HuH-7 (cell line): ENCODE measurements at regions not wholly inside any gene's neighbourhood (a gene's known extent, or its start where the extent isn't known, plus 50 kb on each side); places are given as distances from the start of the nearest gene placed in this dataset.

Source experiments
- DNase-seq: peaks from one replicate; pipeline ENCODE4 v3.0.0; 2011; ENCODE audit warnings: low spot score

DNA sequence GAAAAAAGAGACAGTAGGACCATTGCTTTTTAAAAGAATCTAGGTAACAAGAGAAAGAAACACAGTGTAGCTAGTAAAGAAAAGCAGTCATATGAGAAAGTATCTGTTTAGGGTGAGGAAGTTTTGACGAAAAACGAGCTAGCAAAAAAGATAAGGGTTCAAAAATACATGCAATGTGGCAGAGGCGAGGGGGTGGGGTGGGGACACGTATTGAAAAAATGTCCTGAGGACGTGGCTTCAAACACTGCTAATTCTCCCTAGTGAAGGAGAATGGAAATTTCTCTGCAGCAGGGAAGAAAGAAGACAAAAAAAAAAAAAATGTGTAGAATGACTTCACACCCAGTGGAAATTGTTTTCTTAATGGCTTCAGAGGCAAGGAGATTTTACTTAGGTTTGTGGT, 856.4 kb upstream of the INTU start:
- no peak for DNase-seq

- no peak for DNase-seq
Measured at GRCh38 chr4:126777649-126778048, 855.1 kb upstream of the INTU start.

- no peak for DNase-seq
Measured at GRCh38 chr4:126778348-126778747, 854.4 kb upstream of the INTU start.

DNA sequence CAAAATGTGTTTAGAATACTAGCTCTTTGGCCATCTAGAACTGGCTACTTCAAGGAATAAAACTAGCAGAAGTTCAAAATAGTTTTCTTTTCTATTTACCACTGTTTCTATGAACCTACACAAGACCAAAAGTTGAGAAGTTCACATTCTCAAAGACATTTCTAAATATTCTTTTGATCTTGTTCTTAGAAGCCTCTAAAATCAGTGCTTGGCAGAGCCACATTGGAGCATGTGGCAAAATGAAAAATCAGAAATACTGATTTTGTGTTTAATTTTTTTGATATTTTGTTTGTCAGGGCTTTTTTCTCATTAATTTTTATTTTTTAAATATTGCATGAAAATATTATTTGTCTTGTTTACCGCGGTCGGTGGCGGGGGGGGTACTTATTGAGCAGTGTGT, 853.8 kb upstream of the INTU start:
- DNase-seq = no peak

GRCh38 chr4:126779436-126780166, 853.2 kb upstream of the INTU start:
- no peak for DNase-seq

- no peak for DNase-seq
Measured at GRCh38 chr4:126783191-126783590, 849.6 kb upstream of the INTU start.

- DNase-seq = no peak
Measured at GRCh38 chr4:126784966-126785580, 847.7 kb upstream of the INTU start.

DNA sequence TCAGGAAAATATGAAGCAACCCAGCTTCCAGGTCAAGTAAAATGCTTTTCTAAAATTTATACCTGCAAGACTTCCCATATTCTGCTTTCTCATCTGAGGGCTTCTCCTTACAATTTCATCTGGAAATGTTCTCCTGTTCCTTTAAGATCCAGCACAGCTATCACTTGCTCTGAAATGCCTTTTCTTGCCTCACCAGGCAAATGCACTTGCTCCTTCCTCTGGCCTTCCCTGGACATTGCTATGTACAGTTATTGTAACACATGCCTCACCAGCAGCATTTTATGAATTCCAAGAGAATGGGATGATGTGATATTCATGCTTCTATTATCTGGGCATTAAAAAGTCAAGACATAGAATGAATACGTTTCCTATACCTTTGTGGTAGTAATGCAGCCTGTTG, 842.1 kb upstream of the INTU start:
- no peak for DNase-seq

DNA sequence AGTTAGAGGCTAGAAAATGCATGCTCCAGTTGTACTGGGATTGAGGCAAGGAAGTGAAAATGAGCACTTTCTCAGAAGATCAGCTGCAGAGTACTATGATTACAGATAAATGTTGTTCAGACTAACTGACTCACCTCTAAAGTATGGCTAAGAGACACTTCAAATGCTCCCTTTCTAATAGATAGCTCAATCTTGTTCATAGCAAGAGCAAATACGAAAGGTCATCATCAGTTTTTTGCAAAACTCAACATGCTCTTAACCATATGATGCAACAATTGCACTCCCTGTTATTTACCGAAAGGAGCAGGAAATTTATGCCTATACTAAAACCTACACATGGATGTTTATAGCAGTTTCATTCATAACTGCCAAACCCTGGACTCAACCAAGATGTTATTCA, 838.4 kb upstream of the INTU start:
- DNase-seq = no peak

DNA sequence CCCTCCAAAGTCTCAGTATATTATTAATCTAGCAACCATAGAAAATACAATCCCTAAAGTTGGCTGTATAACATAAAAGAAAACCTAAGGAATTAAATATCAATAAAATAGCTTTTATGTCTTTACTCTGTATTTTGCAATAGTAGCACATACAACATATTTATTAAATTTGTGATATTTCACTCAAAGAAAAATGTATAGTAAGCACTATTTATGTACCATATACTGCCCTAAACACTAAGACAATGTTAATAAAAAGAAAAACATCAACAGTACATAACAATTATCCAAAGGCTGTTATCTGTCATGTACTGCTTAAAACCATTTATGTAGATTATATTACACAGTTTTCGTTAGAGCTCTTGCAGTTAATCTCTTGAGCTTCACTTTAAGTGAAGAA, 834.5 kb upstream of the INTU start:
- DNase-seq = no peak

- DNase-seq = no peak
Measured at GRCh38 chr4:126799416-126799815, 833.3 kb upstream of the INTU start.

DNA sequence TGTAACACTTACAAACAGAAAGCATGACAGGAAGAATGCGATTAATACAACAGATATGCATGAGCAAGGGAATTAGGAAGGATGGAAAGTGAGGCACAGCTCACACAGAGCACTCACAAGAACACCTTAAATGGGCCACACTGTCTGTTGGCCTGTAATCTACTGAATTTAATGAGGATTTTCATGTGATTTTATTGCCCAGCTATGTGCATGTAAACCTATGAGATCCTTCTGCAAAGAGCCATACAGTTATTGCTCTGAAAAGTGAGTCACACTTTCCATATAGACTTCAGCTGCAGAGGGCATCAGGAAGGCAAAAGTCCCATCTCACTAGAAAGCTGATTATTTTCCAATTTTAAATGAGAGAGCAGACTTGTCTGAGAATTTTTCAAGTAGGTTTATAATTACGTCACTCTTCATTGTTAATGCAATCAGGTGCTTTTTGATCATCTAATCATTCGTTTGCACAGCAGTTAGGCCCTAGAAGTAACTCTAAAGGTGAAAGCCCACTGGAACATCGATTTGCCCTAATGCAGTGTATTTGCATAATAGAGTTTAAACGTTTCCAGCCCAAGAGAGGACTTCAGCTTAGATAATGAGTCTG, 832.7 kb upstream of the INTU start:
- no peak for DNase-seq

GRCh38 chr4:126800575-126801141, 832.1 kb upstream of the INTU start:
- DNase-seq = no peak

DNA sequence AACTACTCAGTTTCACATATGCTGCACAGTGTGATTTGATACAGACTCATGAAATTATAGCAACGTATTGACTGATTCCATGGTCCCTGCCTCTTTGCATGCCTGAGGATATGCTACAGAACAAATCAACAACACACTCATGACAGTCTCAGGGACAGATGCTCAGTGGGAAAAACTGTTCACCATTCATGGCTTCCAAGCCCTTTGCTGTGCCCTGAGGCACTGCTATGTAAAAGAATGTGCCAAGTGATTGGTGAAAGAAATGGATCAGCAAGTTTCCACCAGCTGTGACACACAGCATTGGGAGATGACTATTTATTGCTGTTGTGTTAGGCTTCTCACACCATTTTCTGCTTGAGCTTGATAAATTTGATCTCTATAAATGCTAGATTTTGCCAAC, 825.6 kb upstream of the INTU start:
- no peak for DNase-seq

GRCh38 chr4:126812076-126812475, 820.7 kb upstream of the INTU start:
- DNase-seq = no peak

- no peak for DNase-seq
Measured at GRCh38 chr4:126820631-126821030, 812.1 kb upstream of the INTU start.

GRCh38 chr4:126821152-126821551, 811.6 kb upstream of the INTU start:
- DNase-seq = no peak

DNA sequence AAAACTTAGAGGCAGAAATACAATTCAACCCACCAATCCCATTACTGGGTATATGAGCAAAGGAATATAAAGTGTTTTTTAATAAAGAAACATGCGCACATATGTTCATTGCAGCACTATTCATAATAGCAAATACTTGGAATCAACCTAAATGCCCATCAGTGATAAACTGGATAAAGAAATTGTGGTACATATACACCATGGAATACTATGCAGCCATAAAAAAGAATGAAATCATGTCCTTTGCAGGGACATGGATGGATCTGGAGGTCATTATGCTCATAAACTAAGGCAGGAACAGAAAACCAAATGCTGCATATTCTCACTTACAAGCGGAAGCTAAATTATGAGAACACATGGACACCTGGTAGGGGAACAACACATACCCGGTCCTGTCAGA, 807.7 kb upstream of the INTU start:
- no peak for DNase-seq

DNA sequence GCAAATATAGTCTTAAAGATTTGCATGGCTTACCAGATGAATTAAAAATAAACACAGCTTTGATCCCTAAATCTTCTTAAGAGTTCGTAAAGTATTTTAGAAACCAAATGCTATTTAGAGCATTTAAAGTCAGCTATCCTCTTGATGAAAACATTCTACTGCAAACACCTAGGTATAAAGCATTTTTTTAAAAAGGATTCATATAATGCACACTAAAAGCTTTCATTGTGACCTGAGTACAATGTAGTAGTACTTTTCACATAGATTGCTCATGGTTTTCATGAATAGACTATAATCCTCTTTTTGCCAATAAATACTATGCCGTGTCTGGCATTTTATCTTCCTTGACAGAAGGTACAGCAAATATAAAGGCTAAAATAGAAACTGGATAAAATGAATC, 805.1 kb upstream of the INTU start:
- DNase-seq = no peak

DNA sequence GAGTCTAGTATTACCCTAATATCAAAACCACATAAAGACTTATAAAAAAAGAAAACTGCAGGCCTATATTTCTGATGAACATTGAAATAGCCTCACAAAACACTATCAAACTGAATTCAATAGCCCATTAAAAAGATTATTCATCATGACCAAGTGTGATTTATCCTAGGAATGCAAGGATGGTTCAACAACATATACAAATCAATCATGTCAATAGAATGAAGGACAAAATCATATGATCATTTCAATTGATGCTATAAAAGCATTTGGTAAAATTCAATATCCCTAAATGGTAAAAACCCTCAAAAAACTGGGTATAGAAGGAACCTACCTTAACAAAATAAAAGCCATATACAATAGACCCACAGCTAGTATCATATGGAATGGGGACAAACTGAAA, 797.9 kb upstream of the INTU start:
- DNase-seq = no peak

GRCh38 chr4:126838941-126839679, 793.6 kb upstream of the INTU start:
- DNase-seq = no peak

- no peak for DNase-seq
Measured at GRCh38 chr4:126843492-126844067, 789.2 kb upstream of the INTU start.
